Kasumi-1 (cell line): ENCODE measurements at regions not wholly inside any gene's neighbourhood (a gene's known extent, or its start where the extent isn't known, plus 50 kb on each side); places are given as distances from the start of the nearest gene placed in this dataset.
"Not testable (repeated sequence)": the region's sequence is repeated elsewhere in the genome, so short reads cannot be mapped to it uniquely, and the experiment has no call there.

ENCODE experiments used
- DNase-seq, 2 experiments: peaks; one replicate each; lab custom pipeline; 2025; lab: John Stamatoyannopoulos, UW

DNA sequence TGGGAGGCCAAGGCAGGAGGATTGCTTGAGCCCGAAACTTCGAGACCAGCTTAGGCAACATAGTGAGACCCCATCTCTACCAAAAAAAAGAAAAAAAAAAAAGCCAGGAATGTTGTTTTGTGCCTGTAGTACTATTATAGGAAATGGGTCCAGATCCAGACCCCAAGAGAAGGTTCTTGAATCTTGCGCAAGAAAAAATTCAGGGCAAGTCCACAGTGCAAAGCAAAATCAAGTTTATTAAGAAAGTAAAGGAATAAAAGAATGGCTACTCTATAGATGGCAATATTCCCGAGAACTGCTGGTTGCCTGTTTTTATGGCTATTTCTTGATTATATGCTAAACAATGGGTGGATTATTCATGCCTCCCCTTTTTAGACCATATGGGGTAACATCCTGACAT lies 51.2 kb upstream of the RDX start:
- DNase-seq: no peak

DNA sequence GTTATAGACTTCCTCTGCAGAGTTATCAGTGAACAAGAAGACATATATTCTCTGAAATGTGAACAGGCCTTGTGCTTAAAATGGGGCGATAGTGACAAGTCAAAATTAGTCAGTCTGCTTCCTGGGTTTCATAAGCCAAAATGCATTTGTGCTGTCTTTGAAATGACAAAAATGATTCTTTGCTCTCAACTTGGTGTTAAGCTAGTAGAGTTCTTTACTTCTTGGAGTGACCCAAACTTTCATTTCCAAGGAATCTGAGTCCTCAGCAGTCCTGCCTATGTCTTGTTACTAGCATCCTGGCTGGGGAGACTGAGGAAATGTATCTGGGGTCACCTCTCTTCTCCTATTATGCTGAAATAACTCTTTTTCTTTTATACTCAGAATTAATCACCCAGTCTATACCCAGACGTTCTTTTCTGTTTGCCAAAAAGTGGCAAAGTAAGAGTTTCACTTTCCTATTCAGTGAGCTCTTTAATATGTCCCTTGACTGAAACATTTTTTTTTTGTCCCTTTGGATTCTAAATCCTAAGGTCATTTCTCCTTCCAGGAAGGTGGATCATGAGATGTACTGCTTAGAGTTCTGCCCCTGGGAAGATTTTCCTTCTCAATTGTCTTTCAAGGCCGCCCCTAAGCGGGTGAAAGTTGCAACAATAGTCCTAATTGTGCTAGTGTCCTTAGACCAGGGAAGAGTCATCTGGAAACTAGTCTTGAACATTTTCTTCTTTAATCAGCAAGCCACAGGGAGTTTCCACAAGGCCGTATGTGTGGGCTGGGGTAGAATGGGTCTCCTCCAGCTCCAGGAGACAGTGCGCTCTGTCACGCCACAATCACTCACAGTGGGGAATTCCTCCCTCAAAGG lies 53.0 kb upstream of the RDX start:
- DNase-seq: no peak

DNA sequence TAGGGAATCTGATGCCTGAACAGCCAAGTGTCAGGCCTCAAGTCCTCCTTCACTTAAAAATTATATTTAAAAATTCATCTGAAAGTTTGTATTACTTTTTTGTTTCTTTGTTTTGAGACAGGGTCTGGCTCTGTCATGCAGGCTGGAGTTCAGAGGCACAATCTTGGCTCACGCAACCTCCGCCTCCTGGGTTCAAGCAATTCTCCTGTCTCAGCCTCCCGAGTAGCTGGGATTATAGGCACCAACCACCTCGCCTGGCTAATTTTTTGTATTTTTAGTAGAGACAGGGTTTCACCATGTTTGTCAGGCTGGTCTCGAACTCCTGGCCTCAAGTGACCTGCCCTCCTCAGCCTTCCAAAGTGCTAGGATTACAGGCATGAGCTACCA lies 53.6 kb upstream of the RDX start:
- not testable (repeated sequence) for DNase-seq

DNA sequence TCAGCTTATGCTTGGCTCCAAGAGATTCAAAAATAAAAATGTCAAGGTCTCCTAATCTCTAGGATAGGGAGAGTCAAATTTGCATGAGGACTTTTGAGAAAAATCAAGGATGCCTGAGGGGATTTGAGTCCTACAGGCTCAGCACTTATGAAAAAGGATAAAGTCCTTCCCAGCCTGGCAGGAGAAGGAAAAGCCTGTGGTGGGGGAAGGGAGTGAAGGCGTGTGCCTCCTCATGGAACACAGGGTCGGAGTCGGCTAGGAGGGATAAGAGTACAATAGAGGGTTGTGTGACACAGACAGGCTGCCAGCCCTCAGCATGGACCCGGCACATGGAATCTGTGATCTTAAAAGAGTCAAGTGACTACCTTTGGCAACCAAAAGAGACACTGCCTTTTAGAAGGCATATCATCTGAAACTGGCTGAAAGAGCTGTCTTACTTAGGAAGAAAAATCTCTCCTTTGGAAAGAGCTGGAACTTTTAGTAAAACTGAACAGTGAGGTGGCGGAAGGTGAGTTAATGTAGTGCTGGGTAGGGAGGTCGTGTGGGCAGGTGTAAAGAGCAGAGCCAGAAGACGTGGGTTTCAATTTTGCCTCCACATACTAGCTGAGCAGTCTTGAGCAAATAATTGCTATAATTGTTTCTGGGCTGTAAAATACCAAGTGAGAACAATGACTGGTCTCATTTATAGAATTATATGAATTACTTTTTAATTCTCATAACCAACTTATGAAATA lies 58.8 kb upstream of the RDX start:
- DNase-seq: no peak

GRCh38 chr11:110356762-110357671 lies 60.6 kb upstream of the RDX start:
- no peak for DNase-seq

- no peak for DNase-seq
Observed at GRCh38 chr11:110358336-110358735, 61.9 kb upstream of the RDX start.

GRCh38 chr11:110360781-110361408 lies 64.5 kb upstream of the RDX start:
- not testable (repeated sequence) for DNase-seq

GRCh38 chr11:110362971-110363509 lies 66.6 kb upstream of the RDX start:
- no peak for DNase-seq

GRCh38 chr11:110366291-110366690 lies 63.5 kb upstream of the FDX1 start:
- DNase-seq: no peak

DNA sequence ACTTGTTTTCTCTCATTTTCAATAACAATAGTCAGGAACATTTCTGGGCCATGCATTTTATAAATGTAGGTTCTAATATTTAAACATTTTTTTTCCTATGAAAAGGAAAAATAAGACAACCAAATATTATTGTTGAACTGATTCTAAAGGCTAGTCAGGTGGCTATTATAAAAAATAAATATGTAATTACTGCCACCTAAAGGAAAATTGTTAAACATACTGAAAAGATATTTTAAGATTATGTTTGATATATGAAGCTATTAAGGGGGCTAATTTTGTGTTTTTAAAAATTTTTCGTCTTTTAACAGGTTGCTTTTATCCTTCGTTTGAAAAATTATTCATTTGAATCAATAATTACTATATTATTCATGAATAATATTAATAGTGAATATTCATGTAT lies 62.2 kb upstream of the FDX1 start:
- DNase-seq: peak; percentile 18 to 54

DNA sequence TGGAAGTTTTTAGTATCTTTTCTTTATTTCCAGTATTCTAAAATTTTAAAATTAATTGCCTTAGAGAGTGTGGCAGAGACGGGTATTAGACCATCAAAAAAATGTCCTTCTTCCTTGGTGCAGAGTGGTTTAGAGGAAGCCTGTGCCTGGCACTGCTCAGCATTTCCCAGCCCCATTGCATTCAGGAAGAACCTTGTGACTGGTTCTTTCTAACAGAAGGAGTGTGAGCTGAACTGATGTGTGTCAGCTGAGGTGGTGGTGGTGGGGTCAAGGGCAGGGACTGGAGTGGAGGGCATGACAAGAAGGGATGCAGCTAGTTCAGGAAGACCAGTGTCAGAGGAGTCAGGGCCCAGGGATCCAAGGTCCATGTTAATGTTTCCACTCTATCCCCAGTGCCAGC lies 58.7 kb upstream of the FDX1 start:
- DNase-seq: no peak

DNA sequence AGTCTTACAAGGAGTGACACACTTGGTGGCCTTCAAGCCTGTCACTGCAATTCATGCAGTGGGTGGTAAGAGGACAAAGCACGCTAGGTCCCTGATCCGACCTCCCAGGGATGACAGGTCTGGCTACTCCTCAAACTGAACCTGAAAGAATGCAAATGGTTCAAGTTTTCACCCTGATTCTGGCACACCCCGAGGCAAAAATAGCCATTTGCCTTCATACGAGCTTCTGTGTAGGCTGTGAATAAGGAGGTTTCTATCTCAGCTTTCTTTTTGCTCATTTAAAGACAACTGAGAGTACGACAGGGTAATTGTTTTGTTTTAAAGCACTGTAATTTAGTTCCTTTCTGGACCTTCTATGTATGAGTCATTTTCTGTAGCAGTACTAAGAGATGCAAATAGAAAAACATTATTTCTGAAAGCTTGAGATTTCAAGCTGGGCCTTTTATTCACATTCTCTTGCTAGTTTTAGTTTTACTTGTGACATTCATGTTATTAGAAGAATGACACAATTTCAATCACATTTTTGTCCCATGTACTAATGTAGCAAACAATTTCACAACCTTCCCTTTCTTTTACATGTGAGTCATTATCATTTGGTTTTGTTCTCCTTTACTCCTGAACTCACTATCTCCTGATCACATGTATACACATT lies 56.6 kb upstream of the FDX1 start:
- DNase-seq: no peak

- no peak for DNase-seq
Observed at GRCh38 chr11:110374921-110375320, 54.8 kb upstream of the FDX1 start.

DNA sequence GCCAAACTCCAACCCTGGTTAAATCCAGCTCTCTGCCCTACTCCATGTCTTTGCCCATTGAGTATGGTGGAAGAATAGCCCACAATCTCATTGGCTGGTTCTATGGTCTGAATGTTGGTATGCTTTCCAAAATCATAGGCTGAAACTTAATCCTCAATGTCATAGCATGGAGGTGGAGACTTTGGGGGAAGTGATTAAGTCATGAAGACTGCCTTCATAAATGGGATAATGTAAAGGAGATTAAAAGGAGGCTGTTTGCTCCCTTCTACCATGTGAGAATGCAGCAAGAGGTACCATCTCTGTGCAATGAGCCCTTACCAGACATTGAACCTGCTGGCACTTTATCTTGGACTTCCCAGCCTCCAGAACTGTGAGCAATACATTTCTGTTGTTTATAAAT lies 54.4 kb upstream of the FDX1 start:
- no peak for DNase-seq

- no peak for DNase-seq
Observed at GRCh38 chr11:110376021-110376420, 53.7 kb upstream of the FDX1 start.

DNA sequence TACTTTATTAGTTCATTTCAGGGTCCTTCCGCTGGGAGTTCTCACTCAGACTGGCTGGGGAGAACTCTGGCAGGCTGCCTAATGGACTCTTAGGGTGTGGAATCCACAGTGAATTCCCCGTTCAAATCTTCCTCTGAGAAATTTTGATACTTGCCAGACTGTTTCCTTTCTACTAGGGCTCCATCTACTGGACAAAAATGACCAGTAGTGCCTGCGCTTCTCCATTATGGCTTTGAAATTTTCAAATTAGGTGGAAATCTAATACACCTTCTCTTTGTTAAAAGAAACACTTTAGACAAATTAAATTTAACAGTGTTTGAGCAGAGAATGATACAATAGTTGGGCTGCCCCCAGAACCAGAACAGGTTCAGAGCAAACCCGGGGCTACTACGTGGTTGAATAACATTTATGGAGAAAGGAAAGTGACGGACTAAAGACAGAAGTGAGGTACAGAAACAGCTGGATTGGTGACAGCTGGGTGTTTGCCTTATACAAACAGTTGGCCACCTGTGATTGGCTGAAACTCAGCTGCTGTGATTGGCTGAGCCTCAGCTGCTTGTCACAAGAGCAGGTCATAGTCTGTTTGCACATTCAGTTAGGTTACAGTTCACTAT lies 52.9 kb upstream of the FDX1 start:
- peak; percentile 69 to 73 for DNase-seq

- DNase-seq: no peak
Observed at GRCh38 chr11:110377434-110377833, 52.3 kb upstream of the FDX1 start.

GRCh38 chr11:110379261-110379660 lies 50.5 kb upstream of the FDX1 start:
- DNase-seq: no peak

DNA sequence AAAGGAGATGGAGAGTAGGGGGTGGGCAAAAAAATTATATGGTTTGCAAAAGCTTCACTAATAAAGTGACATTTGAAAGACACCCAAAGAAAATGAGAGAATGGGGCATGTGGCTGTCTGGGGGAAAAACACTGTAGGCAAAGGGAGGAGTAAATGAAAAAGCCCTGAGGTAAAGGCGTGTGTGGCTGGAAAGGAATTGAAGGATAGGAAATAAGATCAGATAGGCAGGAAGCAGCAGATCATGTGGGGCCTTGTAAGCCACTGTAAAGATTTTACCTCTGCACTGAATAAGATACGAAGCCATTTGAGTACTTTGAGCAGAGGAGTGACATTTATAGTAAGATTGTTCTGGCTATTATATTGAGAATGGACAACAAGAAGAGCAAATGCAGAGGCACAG lies 49.8 kb upstream of the FDX1 start:
- DNase-seq: no peak
